Lower lobe of right lung (tissue), 2 donors: ENCODE measurements at regions not wholly inside any gene's neighbourhood (a gene's known extent, or its start where the extent isn't known, plus 50 kb on each side); places are given as distances from the start of the nearest gene placed in this dataset.

ENCODE experiments used
- ATAC-seq, 2 donors: fragments of 200-7000 bp; cut with Tn5 transposase; one replicate each; pipeline ENCODE4 v1.9.1; 2020 to 2022; ENCODE audit warnings: mild to moderate bottlenecking in 2 of 2, moderate library complexity in 2 of 2
- DNase-seq: peaks from one replicate; pipeline ENCODE4 v3.0.0-alpha.2; 2020
- H3K27ac ChIP-seq: fragments of 200-600 bp; one replicate; pipeline ENCODE4 v1.8.0; 2022
- H3K27me3 ChIP-seq: fragments of 200-600 bp; one replicate; pipeline ENCODE4 v1.8.0; 2022; ENCODE audit warnings: low read depth
- H3K36me3 ChIP-seq: fragments of 200-600 bp; one replicate; pipeline ENCODE4 v1.8.0; 2022; ENCODE audit warnings: mild to moderate bottlenecking
- H3K4me1 ChIP-seq: fragments of 200-600 bp; one replicate; pipeline ENCODE4 v1.8.0; 2022
- H3K4me3 ChIP-seq: fragments of 200-600 bp; one replicate; pipeline ENCODE4 v1.8.0; 2022; ENCODE audit warnings: mild to moderate bottlenecking
- H3K9me3 ChIP-seq: fragments of 200-600 bp; one replicate; pipeline ENCODE4 v1.8.0; 2022
- intact Hi-C: fragments of 100-400 bp; cut with DNase I; formaldehyde crosslinking; loops from one replicate; pipeline ENCODE4 v1.11.0; 2022
- TF ChIP-seq, protein P1 (sequence below): fragments of 200-600 bp; IDR thresholded peaks from one replicate; pipeline ENCODE4 v1.8.0; 2022; ENCODE audit warnings: antibody characterized with exemption, mild to moderate bottlenecking
- donor health status: DM: no; HTN: yes; CAD: no; lungs with severe emphysema.

DNA sequence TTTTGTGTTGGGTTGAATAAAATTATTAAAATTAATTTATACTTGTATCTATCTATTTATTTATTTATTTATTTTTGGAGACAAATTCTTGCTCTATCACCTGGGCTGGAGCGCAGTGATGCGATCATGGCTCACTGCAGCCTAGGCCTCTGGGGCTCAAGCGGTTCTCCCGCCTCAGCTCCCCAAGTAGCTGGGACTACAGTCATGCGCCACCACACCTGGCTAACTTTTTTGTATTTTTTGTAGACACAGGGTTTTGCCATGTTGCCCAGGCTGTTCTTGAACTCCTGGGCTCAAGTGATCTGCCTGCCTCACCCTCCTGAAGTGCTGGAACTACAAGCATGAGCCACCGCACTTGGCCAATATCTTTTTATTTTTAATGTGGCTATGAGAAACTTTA lies 134.7 kb upstream of the SPDL1 start:
- TF ChIP-seq, protein P1, sequence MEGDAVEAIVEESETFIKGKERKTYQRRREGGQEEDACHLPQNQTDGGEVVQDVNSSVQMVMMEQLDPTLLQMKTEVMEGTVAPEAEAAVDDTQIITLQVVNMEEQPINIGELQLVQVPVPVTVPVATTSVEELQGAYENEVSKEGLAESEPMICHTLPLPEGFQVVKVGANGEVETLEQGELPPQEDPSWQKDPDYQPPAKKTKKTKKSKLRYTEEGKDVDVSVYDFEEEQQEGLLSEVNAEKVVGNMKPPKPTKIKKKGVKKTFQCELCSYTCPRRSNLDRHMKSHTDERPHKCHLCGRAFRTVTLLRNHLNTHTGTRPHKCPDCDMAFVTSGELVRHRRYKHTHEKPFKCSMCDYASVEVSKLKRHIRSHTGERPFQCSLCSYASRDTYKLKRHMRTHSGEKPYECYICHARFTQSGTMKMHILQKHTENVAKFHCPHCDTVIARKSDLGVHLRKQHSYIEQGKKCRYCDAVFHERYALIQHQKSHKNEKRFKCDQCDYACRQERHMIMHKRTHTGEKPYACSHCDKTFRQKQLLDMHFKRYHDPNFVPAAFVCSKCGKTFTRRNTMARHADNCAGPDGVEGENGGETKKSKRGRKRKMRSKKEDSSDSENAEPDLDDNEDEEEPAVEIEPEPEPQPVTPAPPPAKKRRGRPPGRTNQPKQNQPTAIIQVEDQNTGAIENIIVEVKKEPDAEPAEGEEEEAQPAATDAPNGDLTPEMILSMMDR, result no peak
- intact Hi-C loops, result no loop called here
- Histone ChIP-seq H3K36me3 (no peaks in the 10 kb centered on the region), H3K27ac (no peak overlapping the region), H3K4me3 (no peak overlapping the region), H3K4me1 (no peaks in the 10 kb centered on the region), H3K27me3 (no peaks in the 10 kb centered on the region), H3K9me3 (no peaks in the 10 kb centered on the region)
- DNase-seq, result no peak
- ATAC-seq, result no peak

DNA sequence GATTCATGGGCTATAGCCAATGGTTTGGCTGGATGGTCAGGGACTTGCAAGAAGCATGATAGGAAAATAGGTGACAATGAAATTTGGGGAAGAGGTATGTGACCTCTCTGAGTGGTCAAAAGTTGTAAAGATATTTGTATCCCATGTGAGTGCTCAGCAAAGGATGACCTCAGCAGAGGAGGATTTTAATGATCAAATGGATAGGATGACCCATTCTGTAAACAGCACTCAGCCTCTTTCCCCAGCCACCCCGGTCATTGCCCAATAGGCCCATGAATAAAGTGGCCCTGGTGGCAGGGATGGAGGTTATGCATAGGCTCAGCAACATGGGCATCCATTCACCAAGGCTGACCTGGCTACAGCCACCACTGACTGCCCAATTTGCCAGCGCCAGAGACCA lies 138.4 kb upstream of the SPDL1 start:
- ATAC-seq, result no peak
- H3K36me3 ChIP-seq, result no peaks in the 10 kb centered on the region
- H3K9me3 ChIP-seq, result no peaks in the 10 kb centered on the region
- no peak for DNase-seq
- H3K4me1 ChIP-seq, result no peaks in the 10 kb centered on the region
- no peak overlapping the region for H3K4me3 ChIP-seq
- no peaks in the 10 kb centered on the region for H3K27me3 ChIP-seq
- no peak overlapping the region for H3K27ac ChIP-seq
- TF ChIP-seq, protein P1, result no peak
- intact Hi-C loops, result no loop called here

DNA sequence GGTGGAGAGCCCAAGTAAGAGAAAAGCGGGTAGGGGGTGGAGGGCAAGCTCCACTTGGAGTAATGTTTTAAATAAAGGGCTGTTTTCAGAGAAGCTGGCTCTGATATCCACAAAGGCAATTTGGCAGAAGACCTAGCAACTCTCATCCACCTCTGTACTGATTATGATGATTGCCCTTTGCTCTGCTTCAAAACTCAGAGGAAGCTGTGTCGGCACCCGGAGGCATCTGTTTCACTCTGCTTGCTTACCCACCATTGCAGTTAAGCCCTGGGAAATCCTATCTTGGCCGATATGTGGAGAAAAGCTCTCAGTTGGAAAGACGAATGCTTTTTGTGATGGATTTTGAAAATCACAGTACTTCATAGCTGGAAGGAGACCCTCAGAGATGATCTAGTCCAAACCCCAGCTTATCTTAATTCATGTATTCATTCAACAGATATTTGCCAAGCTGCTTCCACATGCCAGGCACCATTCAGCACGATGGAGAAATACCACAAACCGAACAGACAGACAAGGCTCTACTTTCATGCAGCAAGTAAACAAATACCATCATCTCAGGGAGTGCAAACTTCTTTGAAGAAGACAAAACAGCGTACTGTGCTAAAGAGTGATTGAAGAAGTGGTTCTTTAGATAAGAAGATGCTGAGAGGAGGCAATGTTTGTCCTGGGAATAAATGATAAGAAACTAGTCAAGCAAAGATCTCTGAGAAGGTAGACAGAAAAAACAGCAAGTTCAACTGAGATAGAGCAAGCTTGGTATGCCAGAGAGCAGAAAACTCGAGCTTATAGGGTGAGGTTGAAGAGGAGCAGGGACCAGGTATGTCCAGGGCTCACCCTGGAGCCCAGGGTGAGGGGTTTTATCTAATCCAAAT lies 140.4 kb upstream of the SPDL1 start:
- TF ChIP-seq, protein P1, result no peak
- H3K4me3 ChIP-seq, result no peak overlapping the region
- DNase-seq, result no peak
- no peaks in the 10 kb centered on the region for H3K4me1 ChIP-seq
- intact Hi-C loops, result no loop called here
- no peaks in the 10 kb centered on the region for H3K27me3 ChIP-seq
- no peak for ATAC-seq
- H3K36me3 ChIP-seq, result no peaks in the 10 kb centered on the region
- H3K27ac ChIP-seq, result no peak overlapping the region
- H3K9me3 ChIP-seq, result no peaks in the 10 kb centered on the region

- H3K4me1 ChIP-seq, result no peaks in the 10 kb centered on the region
- no peaks in the 10 kb centered on the region for H3K27me3 ChIP-seq
- H3K9me3 ChIP-seq, result no peaks in the 10 kb centered on the region
- no peaks in the 10 kb centered on the region for H3K36me3 ChIP-seq
- TF ChIP-seq, protein P1, result no peak
- DNase-seq (no peak), ATAC-seq (no peak)
- no peak overlapping the region for H3K27ac ChIP-seq
- no peak overlapping the region for H3K4me3 ChIP-seq
- intact Hi-C loops, result no loop called here
Measured at GRCh38 chr5:169442403-169442874, 141.1 kb upstream of the SPDL1 start.

DNA sequence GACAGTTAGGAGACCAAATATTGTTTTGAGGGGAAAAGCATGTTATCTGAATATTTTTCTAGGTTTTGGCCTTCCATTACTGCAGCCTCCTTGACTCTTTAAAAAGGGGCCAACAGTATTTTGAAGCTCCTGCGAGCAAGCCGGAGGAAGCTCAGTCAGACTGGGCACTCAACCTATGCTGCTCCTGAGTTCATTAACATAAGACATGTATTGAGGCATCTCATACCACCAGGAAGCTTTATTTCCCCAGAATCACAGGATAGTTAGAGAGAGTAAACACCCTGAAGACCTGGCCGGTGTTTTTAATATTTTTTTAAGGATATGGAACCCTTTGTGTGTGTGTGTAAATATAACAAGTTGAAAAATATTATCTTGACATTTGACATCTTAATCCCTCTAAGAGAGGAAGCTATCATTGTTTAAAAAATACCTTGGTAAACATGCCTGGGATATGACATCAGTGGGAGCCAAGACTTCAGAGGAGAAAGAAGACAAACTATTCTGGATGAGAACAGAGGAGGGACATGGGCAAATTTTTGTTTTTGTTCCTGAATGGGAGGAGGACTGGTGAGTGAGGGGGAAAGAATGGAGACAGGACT lies 139.3 kb upstream of the SLIT3 start:
- Histone ChIP-seq H3K36me3 (no peaks in the 10 kb centered on the region), H3K27ac (no peak overlapping the region), H3K4me1 (no peaks in the 10 kb centered on the region), H3K4me3 (no peak overlapping the region), H3K9me3 (no peaks in the 10 kb centered on the region), H3K27me3 (no peaks in the 10 kb centered on the region)
- TF ChIP-seq, protein P1, result no peak
- intact Hi-C loops, result no loop called here
- DNase-seq, result no peak
- no peak for ATAC-seq
